ENCODE measurements at regions not wholly inside any gene's neighbourhood (a gene's known extent, or its start where the extent isn't known, plus 50 kb on each side); places are given as distances from the start of the nearest gene placed in this dataset.
"Not testable (repeated sequence)": the region's sequence is repeated elsewhere in the genome, so short reads cannot be mapped to it uniquely, and the experiment has no call there.

GRCh38 chr7:82672078-82672477, 228.5 kb upstream of the CACNA2D1 start:
- H3K4me3 ChIP-seq (ENCODE audit: low read length), result no peak overlapping the region
- DNase-seq (ENCODE audit: low read depth), result no peak
- TF ChIP-seq, protein P1, sequence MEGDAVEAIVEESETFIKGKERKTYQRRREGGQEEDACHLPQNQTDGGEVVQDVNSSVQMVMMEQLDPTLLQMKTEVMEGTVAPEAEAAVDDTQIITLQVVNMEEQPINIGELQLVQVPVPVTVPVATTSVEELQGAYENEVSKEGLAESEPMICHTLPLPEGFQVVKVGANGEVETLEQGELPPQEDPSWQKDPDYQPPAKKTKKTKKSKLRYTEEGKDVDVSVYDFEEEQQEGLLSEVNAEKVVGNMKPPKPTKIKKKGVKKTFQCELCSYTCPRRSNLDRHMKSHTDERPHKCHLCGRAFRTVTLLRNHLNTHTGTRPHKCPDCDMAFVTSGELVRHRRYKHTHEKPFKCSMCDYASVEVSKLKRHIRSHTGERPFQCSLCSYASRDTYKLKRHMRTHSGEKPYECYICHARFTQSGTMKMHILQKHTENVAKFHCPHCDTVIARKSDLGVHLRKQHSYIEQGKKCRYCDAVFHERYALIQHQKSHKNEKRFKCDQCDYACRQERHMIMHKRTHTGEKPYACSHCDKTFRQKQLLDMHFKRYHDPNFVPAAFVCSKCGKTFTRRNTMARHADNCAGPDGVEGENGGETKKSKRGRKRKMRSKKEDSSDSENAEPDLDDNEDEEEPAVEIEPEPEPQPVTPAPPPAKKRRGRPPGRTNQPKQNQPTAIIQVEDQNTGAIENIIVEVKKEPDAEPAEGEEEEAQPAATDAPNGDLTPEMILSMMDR (IDR thresholded peaks at IDR 0.05; ENCODE audit: insufficient read depth, low read depth, low read length, missing control alignments), result no peak

DNA sequence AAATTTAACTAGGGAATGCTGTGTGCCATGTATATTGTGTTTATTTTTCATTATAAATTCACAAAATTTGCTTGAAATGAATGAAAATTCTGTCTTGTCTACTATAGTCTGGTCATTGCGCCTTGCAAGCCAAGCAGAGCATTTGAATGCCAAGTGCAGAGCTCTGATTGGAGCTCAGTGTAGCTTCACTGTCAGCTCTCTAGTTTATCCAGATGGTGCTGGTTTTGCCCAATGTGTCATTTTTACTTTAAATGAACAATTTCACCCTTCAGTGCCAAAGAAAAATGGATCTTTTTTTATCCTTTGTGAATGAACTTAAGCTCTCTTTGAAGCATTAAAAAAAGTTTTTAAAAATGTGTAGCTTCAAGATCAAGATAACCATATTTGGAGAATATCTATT, 225.6 kb upstream of the CACNA2D1 start:
- H3K4me3 ChIP-seq (ENCODE audit: low read length), result no peak overlapping the region
- TF ChIP-seq, protein P1 (IDR thresholded peaks at IDR 0.05; ENCODE audit: insufficient read depth, low read depth, low read length, missing control alignments), result no peak
- no peak for DNase-seq (ENCODE audit: low read depth)

GRCh38 chr7:82668676-82669075, 225.1 kb upstream of the CACNA2D1 start:
- no peak for DNase-seq (ENCODE audit: low read depth)
- TF ChIP-seq, protein P1 (IDR thresholded peaks at IDR 0.05; ENCODE audit: insufficient read depth, low read depth, low read length, missing control alignments), result no peak
- H3K4me3 ChIP-seq (ENCODE audit: low read length), result no peak overlapping the region

- H3K4me3 ChIP-seq (ENCODE audit: low read length), result no peak overlapping the region
- TF ChIP-seq, protein P1 (IDR thresholded peaks at IDR 0.05; ENCODE audit: insufficient read depth, low read depth, low read length, missing control alignments), result no peak
- no peak for DNase-seq (ENCODE audit: low read depth)
Observed at GRCh38 chr7:82665966-82666507, 222.5 kb upstream of the CACNA2D1 start.

GRCh38 chr7:82655965-82656364, 212.4 kb upstream of the CACNA2D1 start:
- TF ChIP-seq, protein P1 (IDR thresholded peaks at IDR 0.05; ENCODE audit: insufficient read depth, low read depth, low read length, missing control alignments), result no peak
- H3K4me3 ChIP-seq (ENCODE audit: low read length), result no peak overlapping the region
- DNase-seq (ENCODE audit: low read depth), result no peak

- not testable (repeated sequence) for H3K4me3 ChIP-seq (ENCODE audit: low read length); DNase-seq (ENCODE audit: low read depth)
Observed at GRCh38 chr7:82650095-82650494, 206.5 kb upstream of the CACNA2D1 start.

DNA sequence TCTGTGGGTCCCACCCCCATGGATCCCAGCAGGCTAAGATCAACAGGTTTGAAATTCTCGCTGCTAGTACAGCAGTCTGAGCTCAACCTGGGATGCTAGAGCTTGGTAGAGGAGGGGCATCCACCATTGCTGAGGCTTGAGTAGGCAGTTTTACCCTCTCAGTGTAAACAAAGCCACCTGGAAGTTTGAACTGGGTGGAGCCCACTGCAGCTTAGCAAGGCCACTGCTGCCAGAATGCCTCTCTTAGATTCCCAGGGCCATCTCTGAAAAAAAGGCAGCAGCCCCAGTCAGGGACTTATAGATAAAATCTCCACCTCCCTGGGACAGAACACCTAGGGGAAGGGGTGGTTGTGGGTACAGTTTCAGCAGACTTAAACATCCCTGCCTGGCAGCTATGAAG, 190.0 kb upstream of the CACNA2D1 start:
- DNase-seq (ENCODE audit: low read depth), result no peak
- TF ChIP-seq, protein P1 (IDR thresholded peaks at IDR 0.05; ENCODE audit: insufficient read depth, low read depth, low read length, missing control alignments), result no peak
- no peak overlapping the region for H3K4me3 ChIP-seq (ENCODE audit: low read length)
